ENCODE measurements at regions not wholly inside any gene's neighbourhood (a gene's known extent, or its start where the extent isn't known, plus 50 kb on each side); places are given as distances from the start of the nearest gene placed in this dataset.
"Not testable (repeated sequence)": the region's sequence is repeated elsewhere in the genome, so short reads cannot be mapped to it uniquely, and the experiment has no call there.

GRCh38 chr4:187726485-187726884 is 269.1 kb upstream of the ZFP42 start:
- no peak for DNase-seq

DNA sequence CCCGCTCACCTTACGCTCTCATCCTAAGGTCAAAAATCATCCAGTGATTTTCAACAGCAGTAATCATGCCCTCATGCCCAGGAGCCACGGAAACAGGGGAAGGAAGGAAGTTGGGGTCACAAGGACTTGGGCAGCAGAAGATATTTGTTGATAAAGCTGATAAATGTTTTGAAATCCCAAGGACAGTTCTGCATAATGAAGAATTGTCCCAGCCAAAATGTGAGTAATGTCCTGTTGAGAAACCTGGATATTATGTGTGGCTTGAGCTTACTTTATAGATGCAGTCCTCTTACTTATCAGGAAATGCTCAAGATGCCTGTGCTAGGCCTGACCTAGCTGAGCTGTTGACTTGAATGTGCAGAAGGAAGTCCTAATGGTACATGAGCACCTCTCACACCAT is 263.0 kb upstream of the ZFP42 start:
- DNase-seq = no peak

- DNase-seq = no peak
These were observed 255.8 kb upstream of the ZFP42 start for GRCh38 chr4:187739771-187740170.

- no peak for DNase-seq
These were observed 250.7 kb upstream of the ZFP42 start for GRCh38 chr4:187744911-187745310.

GRCh38 chr4:187750652-187751051 is 244.9 kb upstream of the ZFP42 start:
- not testable (repeated sequence) for DNase-seq

- DNase-seq = no peak
These were observed 228.4 kb upstream of the ZFP42 start for GRCh38 chr4:187767158-187767557.

GRCh38 chr4:187767687-187768086 is 227.9 kb upstream of the ZFP42 start:
- no peak for DNase-seq

DNA sequence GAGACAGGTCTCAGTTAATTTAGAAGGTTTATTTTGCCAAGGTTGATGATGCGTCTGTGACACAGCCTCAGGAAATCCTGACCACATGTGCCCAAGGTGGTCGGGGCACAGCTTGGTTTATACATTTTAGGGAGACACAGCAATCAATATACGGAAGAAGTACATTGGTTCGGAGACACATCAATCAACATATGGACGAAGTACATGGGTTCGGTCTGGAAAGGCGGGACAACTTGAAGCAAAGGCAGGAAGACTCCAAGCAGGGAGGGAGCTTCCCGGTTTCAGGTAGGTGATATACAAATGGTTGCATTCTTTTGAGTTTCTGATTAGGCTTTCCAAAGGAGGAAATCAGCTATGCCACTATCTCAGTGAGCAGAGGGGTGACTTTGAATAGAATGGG is 225.2 kb upstream of the ZFP42 start:
- DNase-seq = no peak

DNA sequence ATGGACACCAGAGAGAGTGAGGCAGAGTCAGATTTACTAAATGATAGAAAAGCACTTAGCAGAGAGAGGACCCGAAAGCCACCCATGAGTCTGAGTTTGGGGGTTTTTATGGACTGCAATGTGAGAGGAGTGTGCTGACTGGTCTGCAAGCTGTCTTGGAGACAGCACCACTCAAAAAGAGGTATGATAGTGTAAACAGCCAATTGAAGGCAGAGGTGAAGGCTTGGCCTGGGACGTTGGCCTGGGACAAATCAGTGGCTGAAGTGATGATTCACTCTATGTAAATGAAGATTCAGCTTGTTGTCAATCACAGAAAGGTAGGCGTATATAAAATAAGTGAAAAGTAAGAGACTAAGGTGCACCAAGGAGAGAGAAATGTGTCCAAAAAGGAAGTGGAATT is 217.6 kb upstream of the ZFP42 start:
- no peak for DNase-seq

GRCh38 chr4:187780070-187780469 is 215.5 kb upstream of the ZFP42 start:
- DNase-seq = no peak

DNA sequence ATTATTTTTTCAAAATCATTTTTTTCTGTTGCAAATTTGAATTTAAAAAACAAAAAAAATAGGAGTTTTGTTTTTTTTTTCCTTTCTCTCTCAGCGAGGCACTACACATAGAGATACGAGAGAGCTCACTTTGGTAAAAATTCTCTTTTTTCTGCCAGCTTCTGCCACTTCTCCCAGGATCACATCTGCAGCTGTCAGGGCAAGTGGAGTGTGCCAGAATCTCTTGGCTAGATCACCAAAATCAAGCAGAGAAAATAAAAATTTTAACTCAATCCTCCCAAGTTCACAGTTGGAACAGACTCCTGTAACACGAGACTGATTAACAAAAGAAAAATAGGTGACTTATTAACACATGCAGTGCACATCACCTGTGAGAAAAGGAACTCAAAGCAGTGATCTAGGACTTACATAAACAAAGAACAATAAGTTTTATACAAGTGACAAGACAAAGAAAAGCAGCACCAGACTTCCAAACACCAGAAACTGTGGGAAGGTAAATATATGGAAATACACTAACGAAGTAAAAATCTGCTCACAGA is 213.2 kb upstream of the ZFP42 start:
- no peak for DNase-seq

DNA sequence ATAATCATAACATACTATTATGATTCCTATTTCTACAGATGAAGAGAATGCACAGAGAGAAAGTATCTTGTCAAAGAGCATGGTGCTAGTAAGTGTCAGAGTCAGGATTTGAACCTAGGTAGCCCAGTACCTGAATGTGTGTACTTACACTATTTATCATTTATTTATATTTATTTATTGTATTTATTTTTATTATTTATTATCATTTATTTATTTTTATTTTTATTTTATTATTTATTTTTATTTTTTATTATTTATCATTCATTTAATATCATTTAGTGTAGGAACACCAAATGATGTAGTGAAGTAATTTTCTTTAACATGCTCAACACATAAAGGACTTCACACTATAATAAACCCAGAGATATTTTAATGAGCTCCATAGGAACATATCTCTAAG is 209.4 kb upstream of the ZFP42 start:
- no peak for DNase-seq

- no peak for DNase-seq
These were observed 206.5 kb upstream of the ZFP42 start for GRCh38 chr4:187789078-187789477.

DNA sequence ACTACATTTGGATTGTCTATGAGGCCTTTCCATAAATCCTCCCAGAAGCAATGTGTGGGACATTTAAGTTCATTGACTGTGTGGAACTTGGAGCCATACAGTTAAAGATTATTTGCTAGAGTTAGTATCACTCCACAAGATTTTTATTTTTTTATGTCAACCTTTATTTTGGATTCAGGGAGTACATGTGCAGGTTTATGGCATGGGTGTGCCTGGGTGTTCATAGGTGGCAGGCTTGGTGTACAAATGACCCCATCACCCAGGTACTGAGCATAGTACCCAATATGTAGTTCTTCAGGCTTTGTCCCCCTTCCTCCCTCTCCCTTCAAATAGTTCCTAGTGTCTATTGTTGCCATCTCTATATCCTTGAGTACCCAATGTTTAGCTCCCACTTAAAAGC is 199.8 kb upstream of the ZFP42 start:
- DNase-seq = no peak

DNA sequence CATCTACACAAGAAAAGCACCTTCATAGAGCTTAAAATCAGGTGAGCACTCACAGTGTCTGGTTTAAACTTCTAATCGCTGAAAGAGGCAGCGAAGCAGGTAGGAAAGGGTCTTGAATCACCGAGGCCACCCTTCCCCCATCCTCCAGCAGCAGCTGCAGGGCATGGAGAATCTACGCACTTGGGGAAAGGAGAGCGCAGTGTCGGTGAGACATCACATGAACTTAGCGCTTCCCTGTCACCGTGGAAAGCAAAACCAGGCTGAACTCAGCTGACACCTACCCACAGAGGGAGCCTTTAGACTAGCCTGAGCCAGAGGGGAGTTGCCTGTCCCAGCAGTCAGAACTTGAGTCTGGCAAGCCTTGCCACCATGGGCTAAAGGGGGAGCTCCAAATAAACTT is 197.2 kb upstream of the ZFP42 start:
- DNase-seq = no peak

GRCh38 chr4:187799735-187800134 is 195.8 kb upstream of the ZFP42 start:
- DNase-seq = no peak

- DNase-seq = no peak
These were observed 184.0 kb upstream of the ZFP42 start for GRCh38 chr4:187811591-187811990.

- no peak for DNase-seq
These were observed 180.7 kb upstream of the ZFP42 start for GRCh38 chr4:187814737-187815465.

DNA sequence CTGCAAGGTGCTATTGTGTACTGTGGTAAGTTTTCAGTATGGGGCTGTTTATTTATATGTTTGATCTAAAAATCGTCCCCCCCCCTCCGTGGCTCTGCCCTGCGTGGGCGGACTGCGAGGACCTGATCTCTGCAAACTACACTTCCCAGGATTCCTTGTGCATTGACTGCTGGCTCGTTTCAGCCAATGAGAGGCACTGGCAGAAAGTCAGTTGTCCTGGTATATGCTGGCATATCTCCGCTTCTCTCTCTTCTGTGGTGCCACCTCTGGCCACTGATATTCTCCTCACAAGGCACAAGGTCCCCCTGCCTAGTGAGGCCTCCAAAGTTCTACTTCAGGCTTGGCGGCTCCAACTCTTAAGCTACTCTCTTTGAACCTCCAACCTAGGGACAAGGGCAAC is 168.8 kb upstream of the ZFP42 start:
- no peak for DNase-seq

- no peak for DNase-seq
These were observed 167.9 kb upstream of the ZFP42 start for GRCh38 chr4:187827631-187828030.

DNA sequence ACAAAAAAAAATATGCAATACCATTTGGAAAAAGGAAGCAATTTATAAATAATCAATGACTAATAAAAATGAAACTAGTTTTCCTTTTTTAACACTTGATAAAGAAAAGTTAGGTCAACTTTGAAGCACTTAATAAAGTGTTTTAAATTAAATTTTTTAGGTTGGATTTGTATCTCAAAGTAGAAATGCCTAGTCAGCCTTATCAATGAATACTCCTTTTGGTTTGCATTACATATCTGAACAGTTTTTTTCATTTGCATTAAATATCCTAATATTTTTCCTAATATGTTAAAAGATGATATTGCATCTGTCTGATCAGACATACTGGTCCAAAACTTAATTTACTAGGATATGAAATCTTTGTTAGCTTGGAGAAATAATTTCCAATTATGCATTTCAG is 155.8 kb upstream of the ZFP42 start:
- DNase-seq = no peak

DNA sequence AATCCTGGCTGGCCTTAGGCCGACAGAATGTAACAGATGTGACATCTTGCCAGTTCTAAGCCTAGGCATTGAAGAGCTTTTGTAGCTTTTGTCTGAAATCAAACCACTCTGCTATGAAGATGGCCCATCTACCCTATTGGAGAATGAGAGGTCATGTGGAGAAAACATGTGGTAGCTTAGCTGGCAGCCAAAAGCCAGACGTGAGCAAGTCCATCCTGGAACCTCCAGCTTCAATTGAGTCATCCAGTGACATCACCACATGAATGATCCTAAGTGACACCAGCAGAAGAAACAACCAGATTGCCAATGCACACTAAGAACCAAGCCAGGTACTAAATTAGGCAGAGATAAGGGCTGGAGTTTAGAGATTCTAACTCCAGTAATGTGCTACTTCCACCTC is 154.8 kb upstream of the ZFP42 start:
- DNase-seq = no peak

- no peak for DNase-seq
These were observed 145.9 kb upstream of the ZFP42 start for GRCh38 chr4:187849556-187850225.

- no peak for DNase-seq
These were observed 129.7 kb upstream of the ZFP42 start for GRCh38 chr4:187865914-187866313.

- DNase-seq = no peak
These were observed 112.5 kb upstream of the ZFP42 start for GRCh38 chr4:187883049-187883448.

Data from hematopoietic multipotent progenitor cell treated with erythropoietin and hydrocortisone succinate and interleukin-3 and kit ligand, for 8 days (in vitro differentiated cells).